A673 (cell line): ENCODE measurements at regions not wholly inside any gene's neighbourhood (a gene's known extent, or its start where the extent isn't known, plus 50 kb on each side); places are given as distances from the start of the nearest gene placed in this dataset.

ENCODE experiments used
- CTCF ChIP-seq: fragments of 300-800, 200-600 bp; sonication (generic); conservative IDR thresholded peaks from 2 replicates; pipeline ENCODE4 v1.5.1; 2017; ENCODE audit warnings: low read depth, mild to moderate bottlenecking, antibody characterized with exemption, low read length, moderate library complexity, mixed read lengths
- EZH2 ChIP-seq: fragments of 200-600 bp; sonication (generic); IDR thresholded peaks from 2 replicates; pipeline ENCODE4 v1.6.1; 2017; ENCODE audit warnings: borderline replicate concordance, low read depth, mild to moderate bottlenecking, mixed read lengths, antibody characterized with exemption, low read length; ENCODE audit not compliant: poor library complexity, severe bottlenecking

GRCh38 chr1:96465441-96465840 lies 256.1 kb upstream of the PTBP2 start:
- no peak for TF ChIP-seq CTCF
- TF ChIP-seq EZH2: no peak
